ENCODE measurements at regions not wholly inside any gene's neighbourhood (a gene's known extent, or its start where the extent isn't known, plus 50 kb on each side); places are given as distances from the start of the nearest gene placed in this dataset.

DNA sequence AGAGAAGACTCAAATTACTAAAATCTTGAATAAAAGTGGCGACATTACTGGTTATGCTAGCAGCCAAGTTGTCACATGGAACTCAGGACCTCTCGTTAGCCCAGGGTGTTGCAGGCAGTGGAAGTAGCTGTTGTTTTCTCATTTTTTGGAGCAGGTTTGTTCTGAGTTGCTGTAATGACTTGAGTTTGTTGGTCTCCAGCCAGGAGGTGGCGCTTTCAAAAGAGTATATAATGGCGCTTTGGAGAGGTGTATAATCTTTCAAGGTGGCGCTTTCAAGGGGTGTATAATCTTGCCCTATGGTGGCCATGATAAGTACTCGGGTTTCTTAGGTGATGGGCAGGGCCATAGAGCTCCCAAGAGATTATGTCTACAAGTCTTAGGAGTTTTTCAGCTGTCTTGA is 632.7 kb downstream of the NTRK3 start:
- Mint-ChIP-seq H3K27ac (no peak overlapping the region), H3K27me3 (ENCODE audit: insufficient read depth, low read depth, poor library complexity) (no peaks in the 10 kb centered on the region), H3K9me3 (0 out of 3 replicates have a peak, but pooled peaks cover 2% of the 10 kb centered on the region), H3K4me3 (no peak overlapping the region), H3K36me3 (ENCODE audit: low read depth) (no peaks in the 10 kb centered on the region), H3K4me1 (no peaks in the 10 kb centered on the region)
- TF ChIP-seq, protein P1, sequence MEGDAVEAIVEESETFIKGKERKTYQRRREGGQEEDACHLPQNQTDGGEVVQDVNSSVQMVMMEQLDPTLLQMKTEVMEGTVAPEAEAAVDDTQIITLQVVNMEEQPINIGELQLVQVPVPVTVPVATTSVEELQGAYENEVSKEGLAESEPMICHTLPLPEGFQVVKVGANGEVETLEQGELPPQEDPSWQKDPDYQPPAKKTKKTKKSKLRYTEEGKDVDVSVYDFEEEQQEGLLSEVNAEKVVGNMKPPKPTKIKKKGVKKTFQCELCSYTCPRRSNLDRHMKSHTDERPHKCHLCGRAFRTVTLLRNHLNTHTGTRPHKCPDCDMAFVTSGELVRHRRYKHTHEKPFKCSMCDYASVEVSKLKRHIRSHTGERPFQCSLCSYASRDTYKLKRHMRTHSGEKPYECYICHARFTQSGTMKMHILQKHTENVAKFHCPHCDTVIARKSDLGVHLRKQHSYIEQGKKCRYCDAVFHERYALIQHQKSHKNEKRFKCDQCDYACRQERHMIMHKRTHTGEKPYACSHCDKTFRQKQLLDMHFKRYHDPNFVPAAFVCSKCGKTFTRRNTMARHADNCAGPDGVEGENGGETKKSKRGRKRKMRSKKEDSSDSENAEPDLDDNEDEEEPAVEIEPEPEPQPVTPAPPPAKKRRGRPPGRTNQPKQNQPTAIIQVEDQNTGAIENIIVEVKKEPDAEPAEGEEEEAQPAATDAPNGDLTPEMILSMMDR (conservative IDR thresholded peaks at IDR 0.05; ENCODE audit: low read depth in 2 of 2) = peak; percentile 61 to 66
- TF ChIP-seq, protein P2, sequence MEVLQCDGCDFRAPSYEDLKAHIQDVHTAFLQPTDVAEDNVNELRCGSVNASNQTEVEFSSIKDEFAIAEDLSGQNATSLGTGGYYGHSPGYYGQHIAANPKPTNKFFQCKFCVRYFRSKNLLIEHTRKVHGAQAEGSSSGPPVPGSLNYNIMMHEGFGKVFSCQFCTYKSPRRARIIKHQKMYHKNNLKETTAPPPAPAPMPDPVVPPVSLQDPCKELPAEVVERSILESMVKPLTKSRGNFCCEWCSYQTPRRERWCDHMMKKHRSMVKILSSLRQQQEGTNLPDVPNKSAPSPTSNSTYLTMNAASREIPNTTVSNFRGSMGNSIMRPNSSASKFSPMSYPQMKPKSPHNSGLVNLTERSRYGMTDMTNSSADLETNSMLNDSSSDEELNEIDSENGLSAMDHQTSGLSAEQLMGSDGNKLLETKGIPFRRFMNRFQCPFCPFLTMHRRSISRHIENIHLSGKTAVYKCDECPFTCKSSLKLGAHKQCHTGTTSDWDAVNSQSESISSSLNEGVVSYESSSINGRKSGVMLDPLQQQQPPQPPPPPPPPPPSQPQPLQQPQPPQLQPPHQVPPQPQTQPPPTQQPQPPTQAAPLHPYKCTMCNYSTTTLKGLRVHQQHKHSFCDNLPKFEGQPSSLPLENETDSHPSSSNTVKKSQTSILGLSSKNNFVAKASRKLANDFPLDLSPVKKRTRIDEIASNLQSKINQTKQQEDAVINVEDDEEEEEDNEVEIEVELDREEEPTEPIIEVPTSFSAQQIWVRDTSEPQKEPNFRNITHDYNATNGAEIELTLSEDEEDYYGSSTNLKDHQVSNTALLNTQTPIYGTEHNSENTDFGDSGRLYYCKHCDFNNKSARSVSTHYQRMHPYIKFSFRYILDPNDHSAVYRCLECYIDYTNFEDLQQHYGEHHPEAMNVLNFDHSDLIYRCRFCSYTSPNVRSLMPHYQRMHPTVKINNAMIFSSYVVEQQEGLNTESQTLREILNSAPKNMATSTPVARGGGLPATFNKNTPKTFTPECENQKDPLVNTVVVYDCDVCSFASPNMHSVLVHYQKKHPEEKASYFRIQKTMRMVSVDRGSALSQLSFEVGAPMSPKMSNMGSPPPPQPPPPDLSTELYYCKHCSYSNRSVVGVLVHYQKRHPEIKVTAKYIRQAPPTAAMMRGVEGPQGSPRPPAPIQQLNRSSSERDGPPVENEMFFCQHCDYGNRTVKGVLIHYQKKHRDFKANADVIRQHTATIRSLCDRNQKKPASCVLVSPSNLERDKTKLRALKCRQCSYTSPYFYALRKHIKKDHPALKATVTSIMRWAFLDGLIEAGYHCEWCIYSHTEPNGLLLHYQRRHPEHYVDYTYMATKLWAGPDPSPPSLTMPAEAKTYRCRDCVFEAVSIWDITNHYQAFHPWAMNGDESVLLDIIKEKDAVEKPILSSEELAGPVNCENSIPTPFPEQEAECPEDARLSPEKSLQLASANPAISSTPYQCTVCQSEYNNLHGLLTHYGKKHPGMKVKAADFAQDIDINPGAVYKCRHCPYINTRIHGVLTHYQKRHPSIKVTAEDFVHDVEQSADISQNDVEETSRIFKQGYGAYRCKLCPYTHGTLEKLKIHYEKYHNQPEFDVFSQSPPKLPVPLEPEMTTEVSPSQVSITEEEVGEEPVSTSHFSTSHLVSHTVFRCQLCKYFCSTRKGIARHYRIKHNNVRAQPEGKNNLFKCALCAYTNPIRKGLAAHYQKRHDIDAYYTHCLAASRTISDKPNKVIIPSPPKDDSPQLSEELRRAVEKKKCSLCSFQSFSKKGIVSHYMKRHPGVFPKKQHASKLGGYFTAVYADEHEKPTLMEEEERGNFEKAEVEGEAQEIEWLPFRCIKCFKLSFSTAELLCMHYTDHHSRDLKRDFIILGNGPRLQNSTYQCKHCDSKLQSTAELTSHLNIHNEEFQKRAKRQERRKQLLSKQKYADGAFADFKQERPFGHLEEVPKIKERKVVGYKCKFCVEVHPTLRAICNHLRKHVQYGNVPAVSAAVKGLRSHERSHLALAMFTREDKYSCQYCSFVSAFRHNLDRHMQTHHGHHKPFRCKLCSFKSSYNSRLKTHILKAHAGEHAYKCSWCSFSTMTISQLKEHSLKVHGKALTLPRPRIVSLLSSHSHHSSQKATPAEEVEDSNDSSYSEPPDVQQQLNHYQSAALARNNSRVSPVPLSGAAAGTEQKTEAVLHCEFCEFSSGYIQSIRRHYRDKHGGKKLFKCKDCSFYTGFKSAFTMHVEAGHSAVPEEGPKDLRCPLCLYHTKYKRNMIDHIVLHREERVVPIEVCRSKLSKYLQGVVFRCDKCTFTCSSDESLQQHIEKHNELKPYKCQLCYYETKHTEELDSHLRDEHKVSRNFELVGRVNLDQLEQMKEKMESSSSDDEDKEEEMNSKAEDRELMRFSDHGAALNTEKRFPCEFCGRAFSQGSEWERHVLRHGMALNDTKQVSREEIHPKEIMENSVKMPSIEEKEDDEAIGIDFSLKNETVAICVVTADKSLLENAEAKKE (CRISPR knock-in tag; IDR thresholded peaks at IDR 0.05) = no peak
- Histone ChIP-seq H3K4me1 (ENCODE audit: insufficient read depth) (no peaks in the 10 kb centered on the region; the same call in 1 of the 2 replicates), H4K20me1 (replicated peaks; ENCODE audit: insufficient read depth) (no peaks in the 10 kb centered on the region), H3K27ac (ENCODE audit: low read depth) (no peak overlapping the region), H3K36me3 (ENCODE audit: insufficient read depth) (no peaks in the 10 kb centered on the region), H3K79me2 (replicated peaks; ENCODE audit: insufficient read depth) (no peaks in the 10 kb centered on the region), H3K4me2 (no peak overlapping the region), H3K9me2 (ENCODE audit: insufficient read depth) (peaks cover 10% of the 10 kb centered on the region; the same call in 1 of the 2 replicates), H2AFZ (0 out of 2 replicates have a peak overlapping the region, but pooled peaks have one; percentile 11), H3F3A (replicated peaks; ENCODE audit: low read depth) (no peaks in the 10 kb centered on the region), H3K4me3 (no peak overlapping the region), H3K27me3 (ENCODE audit: insufficient read depth) (no peaks in the 10 kb centered on the region)
- ATAC-seq = peak; percentile 91
- DNase-seq (ENCODE audit: low spot score) = peak; percentile 82

DNA sequence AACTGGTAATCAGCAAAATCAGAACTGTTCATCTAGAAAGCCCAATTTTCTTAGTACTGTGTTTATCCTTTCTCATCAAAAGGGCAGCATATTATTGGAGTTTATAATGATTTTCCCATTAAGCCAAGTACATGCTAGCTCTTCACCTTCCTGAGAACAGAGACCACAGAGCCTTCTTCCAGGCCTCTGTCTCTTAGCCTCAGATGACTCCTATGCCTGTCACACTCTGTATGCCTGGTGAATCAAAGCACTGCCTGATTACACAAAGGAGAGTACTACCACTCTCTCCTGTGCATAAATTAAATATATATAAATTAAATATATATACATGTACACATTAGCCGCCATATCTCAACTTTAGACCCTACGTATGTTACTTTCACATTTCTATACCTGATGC is 636.1 kb downstream of the NTRK3 start:
- Histone ChIP-seq H3K36me3 (ENCODE audit: insufficient read depth) (no peaks in the 10 kb centered on the region), H2AFZ (no peak overlapping the region), H3K79me2 (replicated peaks; ENCODE audit: insufficient read depth) (no peaks in the 10 kb centered on the region), H3K9me2 (ENCODE audit: insufficient read depth) (peaks cover 15% of the 10 kb centered on the region), H3K4me1 (ENCODE audit: insufficient read depth) (no peaks in the 10 kb centered on the region; the same call in 1 of the 2 replicates), H3K4me2 (no peak overlapping the region), H3F3A (replicated peaks; ENCODE audit: low read depth) (no peaks in the 10 kb centered on the region), H3K27ac (ENCODE audit: low read depth) (no peak overlapping the region), H3K27me3 (ENCODE audit: insufficient read depth) (no peaks in the 10 kb centered on the region), H4K20me1 (replicated peaks; ENCODE audit: insufficient read depth) (no peaks in the 10 kb centered on the region), H3K4me3 (no peak overlapping the region)
- Mint-ChIP-seq H3K9me3 (0 out of 3 replicates have a peak, but pooled peaks cover 2% of the 10 kb centered on the region), H3K4me3 (no peak overlapping the region), H3K36me3 (ENCODE audit: low read depth) (no peaks in the 10 kb centered on the region), H3K4me1 (no peaks in the 10 kb centered on the region), H3K27ac (no peak overlapping the region), H3K27me3 (ENCODE audit: insufficient read depth, low read depth, poor library complexity) (no peaks in the 10 kb centered on the region)
- DNase-seq (ENCODE audit: low spot score) = no peak
- ATAC-seq = no peak
- TF ChIP-seq ZNF331 (CRISPR knock-in tag; IDR thresholded peaks at IDR 0.05; ENCODE audit: low read depth) = no peak
- TF ChIP-seq EZH2 (IDR thresholded peaks at IDR 0.05; ENCODE audit: low read depth, unreplicated experiment) = no peak
- TF ChIP-seq CREB1 (CRISPR knock-in tag; IDR thresholded peaks at IDR 0.05; ENCODE audit: low read depth) = no peak
- TF ChIP-seq STAT1 (IDR thresholded peaks at IDR 0.05; ENCODE audit: unreplicated experiment) = no peak
- no peak for TF ChIP-seq JUNB (IDR thresholded peaks at IDR 0.05; ENCODE audit: unreplicated experiment)
- TF ChIP-seq POLR2AphosphoS5 (IDR thresholded peaks at IDR 0.05; ENCODE audit: low read depth) = no peak
